ENCODE measurements at regions not wholly inside any gene's neighbourhood (a gene's known extent, or its start where the extent isn't known, plus 50 kb on each side); places are given as distances from the start of the nearest gene placed in this dataset.

- TF ChIP-seq EZH2phosphoT487 (IDR thresholded peaks at IDR 0.05; ENCODE audit: low read depth, severe bottlenecking, unreplicated experiment) (no peak), CTCF (IDR thresholded peaks at IDR 0.05; ENCODE audit: poor library complexity) (no peak), EZH2 (IDR thresholded peaks at IDR 0.05; ENCODE audit: borderline replicate concordance) (no peak)
Measured at GRCh38 chr5:89190515-89191265, 307.7 kb upstream of the MEF2C start.
